ENCODE measurements at regions not wholly inside any gene's neighbourhood (a gene's known extent, or its start where the extent isn't known, plus 50 kb on each side); places are given as distances from the start of the nearest gene placed in this dataset.
"Not testable (repeated sequence)": the region's sequence is repeated elsewhere in the genome, so short reads cannot be mapped to it uniquely, and the experiment has no call there.

GRCh38 chr2:144901386-144901785 lies 381.5 kb upstream of the ZEB2 start:
- H3K27me3 ChIP-seq (ENCODE audit: insufficient read depth, low read length); H3K79me2 ChIP-seq (ENCODE audit: insufficient read depth, low read length); H3K9ac ChIP-seq (ENCODE audit: low read length); H3K36me3 ChIP-seq (ENCODE audit: control insufficient read depth in 1 of 2, insufficient read depth in 2 of 2, low read length in 2 of 2); DNase-seq (ENCODE audit: low read depth, low spot score); POLR2A ChIA-PET; H3K9me2 ChIP-seq (ENCODE audit: insufficient read depth); H3K9me3 ChIP-seq (ENCODE audit: control insufficient read depth in 1 of 2, insufficient read depth in 1 of 2, low read depth in 1 of 2, low read length in 2 of 2); H4K20me1 ChIP-seq (ENCODE audit: insufficient read depth); H3K27ac ChIP-seq (ENCODE audit: low read depth, low read length); BruUV-seq (replicated peaks); intact Hi-C loops (cut with micrococcal nuclease); H2AFZ ChIP-seq (ENCODE audit: low read depth, low read length, poor library complexity, severe bottlenecking); H3K4me1 ChIP-seq (ENCODE audit: control insufficient read depth in 1 of 2, insufficient read depth in 2 of 2, low read length in 2 of 2); CTCF ChIA-PET; ATAC-seq; RAD21 ChIA-PET (ENCODE audit: low non-redundant PET in 1 of 2, low total read pairs in 2 of 2, uncharacterized antibody in 2 of 2, unreplicated experiment in 2 of 2); H3K4me2 ChIP-seq (ENCODE audit: low read length); H3K4me3 ChIP-seq (replicated peaks in 1 of 2; ENCODE audit: low read depth in 1 of 2, low read length in 2 of 2): not testable (repeated sequence)

GRCh38 chr2:144896341-144896740 lies 376.4 kb upstream of the ZEB2 start:
- BruUV-seq (replicated peaks): no TSS peak
- no peak for TF ChIP-seq FOSL1 (IDR thresholded peaks at IDR 0.05; ENCODE audit: low read depth)
- no peak for TF ChIP-seq TCF7L2 (IDR thresholded peaks at IDR 0.05; ENCODE audit: borderline replicate concordance, extremely low read depth, insufficient read depth, insufficient read length)
- TF ChIP-seq EZH2phosphoT487 (IDR thresholded peaks at IDR 0.05; ENCODE audit: borderline replicate concordance): no peak
- no peak for TF ChIP-seq EZH2 (IDR thresholded peaks at IDR 0.05)
- TF ChIP-seq CBX3 (IDR thresholded peaks at IDR 0.05; ENCODE audit: low read depth): no peak
- no peak for TF ChIP-seq MAX (IDR thresholded peaks at IDR 0.05)
- TF ChIP-seq ATF3 (IDR thresholded peaks at IDR 0.05): no peak
- no peak for TF ChIP-seq RAD21 (IDR thresholded peaks at IDR 0.05; ENCODE audit: low read depth)
- TF ChIP-seq ZNF274 (IDR thresholded peaks at IDR 0.05; ENCODE audit: low read depth, low read length): no peak
- TF ChIP-seq ZBTB33 (IDR thresholded peaks at IDR 0.05; ENCODE audit: extremely low read depth, insufficient replicate concordance, low read length): no peak
- TF ChIP-seq SRF (IDR thresholded peaks at IDR 0.05; ENCODE audit: low read depth): no peak
- no peak for TF ChIP-seq SIN3A (IDR thresholded peaks at IDR 0.05; ENCODE audit: low read depth)
- no peak for TF ChIP-seq CEBPB (IDR thresholded peaks at IDR 0.05; ENCODE audit: low read depth)
- TF ChIP-seq JUND (IDR thresholded peaks at IDR 0.05): no peak
- no peak overlapping the region for H3K4me2 ChIP-seq (ENCODE audit: low read length)
- H3K9me2 ChIP-seq (ENCODE audit: insufficient read depth): no peaks in the 10 kb centered on the region
- DNase-seq (ENCODE audit: low read depth, low spot score) (no peak), ATAC-seq (no peak)
- no peaks in the 10 kb centered on the region for H3K36me3 ChIP-seq (ENCODE audit: control insufficient read depth in 1 of 2, insufficient read depth in 2 of 2, low read length in 2 of 2)
- H3K79me2 ChIP-seq (ENCODE audit: insufficient read depth, low read length): no peaks in the 10 kb centered on the region
- no peak overlapping the region for H3K4me3 ChIP-seq (replicated peaks in 1 of 2; ENCODE audit: low read depth in 1 of 2, low read length in 2 of 2)
- H2AFZ ChIP-seq (ENCODE audit: low read depth, low read length, poor library complexity, severe bottlenecking): no peak overlapping the region
- H3K9me3 ChIP-seq (ENCODE audit: control insufficient read depth in 1 of 2, insufficient read depth in 1 of 2, low read depth in 1 of 2, low read length in 2 of 2): no peaks in the 10 kb centered on the region
- CTCF ChIA-PET: no interaction called here
- no peaks in the 10 kb centered on the region for H4K20me1 ChIP-seq (ENCODE audit: insufficient read depth)
- intact Hi-C loops (cut with micrococcal nuclease): no loop called here
- H3K27me3 ChIP-seq (ENCODE audit: insufficient read depth, low read length): no peaks in the 10 kb centered on the region
- H3K27ac ChIP-seq (ENCODE audit: low read depth, low read length): no peak overlapping the region
- RAD21 ChIA-PET (ENCODE audit: low non-redundant PET in 1 of 2, low total read pairs in 2 of 2, uncharacterized antibody in 2 of 2, unreplicated experiment in 2 of 2): interaction anchor here in 1 of 2 experiments (0.5 kb wide), 1 partner anchor 842 kb away, joined by 7 read pairs; no protein-coding TSS in a partner anchor
- no peak overlapping the region for H3K9ac ChIP-seq (ENCODE audit: low read length)
- no peaks in the 10 kb centered on the region for H3K4me1 ChIP-seq (ENCODE audit: control insufficient read depth in 1 of 2, insufficient read depth in 2 of 2, low read length in 2 of 2)
- POLR2A ChIA-PET: no interaction called here
